K562 (cell line): ENCODE measurements at regions not wholly inside any gene's neighbourhood (a gene's known extent, or its start where the extent isn't known, plus 50 kb on each side); places are given as distances from the start of the nearest gene placed in this dataset.

Source experiments
- ATF3 ChIP-seq, 2 experiments: fragments of 450-650 bp in 1 of 2; sonication (generic) in 1 of 2; formaldehyde crosslinking in 1 of 2; IDR thresholded peaks in 1 of 2; conservative IDR thresholded peaks in 1 of 2; 2 replicates each; pipeline versions ENCODE4 v1.6.1 to v1.8.1; 2016 to 2023; ENCODE audit warnings: mild to moderate bottlenecking in 2 of 2, moderate library complexity in 2 of 2, inconsistent platforms in 1 of 2, missing genetic modification reagents in 1 of 2
- CTCF ChIP-seq, 3 experiments: IDR thresholded peaks in 2 of 3; conservative IDR thresholded peaks in 1 of 3; 2 replicates each; pipeline ENCODE4 v1.5.1; 2011 to 2012; ENCODE audit warnings: low read length in 3 of 3, mild to moderate bottlenecking in 3 of 3, control low read depth in 2 of 3, improper control_type of control experiment in 1 of 3, inconsistent platforms in 1 of 3, low read depth in 1 of 3, mixed read lengths in 1 of 3, moderate library complexity in 1 of 3; ENCODE audit not compliant: insufficient read depth in 2 of 3
- EZH2 ChIP-seq: IDR thresholded peaks from 2 replicates; pipeline ENCODE4 v1.6.1; 2012; ENCODE audit warnings: low read depth, mild to moderate bottlenecking, inconsistent platforms, low read length, borderline replicate concordance
- HDGF ChIP-seq: fragments of 450-650 bp; IDR thresholded peaks from 2 replicates; pipeline ENCODE4 v1.6.1; 2016
- PATZ1 ChIP-seq: fragments of 250-450 bp; sonication (Bioruptor Pico); IDR thresholded peaks from 2 replicates; pipeline ENCODE4 v1.5.0; 2020; ENCODE audit warnings: mild to moderate bottlenecking, borderline replicate concordance
- SMARCC2 ChIP-seq: fragments of 450-650 bp; IDR thresholded peaks from 2 replicates; pipeline ENCODE4 v1.6.1; 2017; ENCODE audit warnings: antibody characterized with exemption, moderate library complexity, mild to moderate bottlenecking, low read depth
- THRAP3 ChIP-seq: fragments of 450-650 bp; IDR thresholded peaks from 2 replicates; pipeline ENCODE4 v1.6.1; 2016; ENCODE audit warnings: mild to moderate bottlenecking, inconsistent platforms, borderline replicate concordance
- ZFP91 ChIP-seq: sonication (generic); formaldehyde crosslinking; IDR thresholded peaks from 2 replicates; pipeline ENCODE4 v1.8.0; 2022; ENCODE audit warnings: mild to moderate bottlenecking, missing genetic modification reagents
- ZNF780A ChIP-seq: fragments of 250-450 bp; sonication (Bioruptor Pico); IDR thresholded peaks from 2 replicates; pipeline ENCODE4 v1.5.0; 2021; ENCODE audit warnings: mild to moderate bottlenecking

GRCh38 chr1:68800182-68800581, 303.3 kb upstream of the DEPDC1 start:
- no peak for TF ChIP-seq ATF3 (IDR thresholded peaks at IDR 0.05)
- no peak for TF ChIP-seq ATF3 (CRISPR knock-in tag; conservative IDR thresholded peaks at IDR 0.05)
- no peak for TF ChIP-seq HDGF
- no peak for TF ChIP-seq SMARCC2
- TF ChIP-seq EZH2: no peak
- TF ChIP-seq ZFP91 (CRISPR knock-in tag): no peak
- no peak for TF ChIP-seq PATZ1 (CRISPR knock-in tag)
- TF ChIP-seq ZNF780A (CRISPR knock-in tag): no peak
- no peak for TF ChIP-seq CTCF (IDR thresholded peaks at IDR 0.05 in 2 of 3, conservative IDR thresholded peaks at IDR 0.05 in 1 of 3; ENCODE audit: insufficient read depth in 2 of 3, low read depth in 1 of 3, low read length in 3 of 3)
- no peak for TF ChIP-seq THRAP3
